ENCODE measurements at regions not wholly inside any gene's neighbourhood (a gene's known extent, or its start where the extent isn't known, plus 50 kb on each side); places are given as distances from the start of the nearest gene placed in this dataset.

- ChIA-PET POLR2A (ENCODE audit: unreplicated experiment) (no interaction called here), CTCF (no interaction called here)
- intact Hi-C loops (cut with micrococcal nuclease): no loop called here
- no TSS peak for BruUV-seq (replicated peaks)
- Histone ChIP-seq H3K9me2 (replicated peaks; ENCODE audit: low read length) (no peaks in the 10 kb centered on the region), H3K27ac (ENCODE audit: low read length) (no peak overlapping the region), H3K4me2 (ENCODE audit: low read length) (no peak overlapping the region), H3K4me1 (ENCODE audit: insufficient read depth, low read length) (peaks cover 22% of the 10 kb centered on the region), H3K9me3 (ENCODE audit: low read length) (no peaks in the 10 kb centered on the region), H3K27me3 (ENCODE audit: low read length) (no peaks in the 10 kb centered on the region), H4K20me1 (ENCODE audit: low read length) (no peaks in the 10 kb centered on the region), H3K79me2 (ENCODE audit: low read length) (no peaks in the 10 kb centered on the region), H3F3A (ENCODE audit: low read length, unreplicated experiment) (no peaks in the 10 kb centered on the region), H3K9ac (ENCODE audit: low read length) (no peak overlapping the region), H3K36me3 (ENCODE audit: low read depth, low read length) (no peaks in the 10 kb centered on the region), H2AFZ (ENCODE audit: low read length) (no peak overlapping the region), H3K4me3 (ENCODE audit: low read length) (no peak overlapping the region)
- no peak for TF ChIP-seq EZH2 (IDR thresholded peaks at IDR 0.05; ENCODE audit: low read length, unreplicated experiment)
- ATAC-seq (no peak), DNase-seq (no peak)
Measured at GRCh38 chr2:240375024-240375645, 60.3 kb upstream of the GPC1 start.

DNA sequence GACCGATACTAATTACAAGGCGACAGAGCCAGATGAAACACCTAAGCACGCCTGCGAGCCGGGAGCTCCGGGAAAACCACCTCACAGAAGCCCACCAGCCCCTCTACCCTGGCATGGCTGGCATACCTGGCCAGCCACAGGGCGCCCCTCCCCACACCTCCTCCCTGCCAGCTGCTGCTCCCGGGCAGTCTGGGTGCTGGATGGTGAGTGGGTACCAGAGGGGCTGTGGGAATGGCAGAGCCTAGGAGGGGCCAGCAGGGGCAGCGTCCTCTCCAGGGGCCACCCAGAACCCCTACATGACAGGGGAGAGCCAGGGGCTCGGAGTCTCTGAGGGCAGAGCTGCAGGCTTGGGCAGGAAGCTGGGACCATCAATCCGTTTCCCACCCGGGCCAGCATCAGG, 58.7 kb upstream of the GPC1 start:
- ATAC-seq (no peak), DNase-seq (no peak)
- no peak overlapping the region for H3K4me2 ChIP-seq (ENCODE audit: low read length)
- intact Hi-C loops (cut with micrococcal nuclease): no loop called here
- H3K9ac ChIP-seq (ENCODE audit: low read length): no peak overlapping the region
- no peaks in the 10 kb centered on the region for H3K9me2 ChIP-seq (replicated peaks; ENCODE audit: low read length)
- H4K20me1 ChIP-seq (ENCODE audit: low read length): no peaks in the 10 kb centered on the region
- peaks cover 11% of the 10 kb centered on the region; the same call in 1 of the 2 replicates for H3K4me1 ChIP-seq (ENCODE audit: insufficient read depth, low read length)
- no peaks in the 10 kb centered on the region for H3K27me3 ChIP-seq (ENCODE audit: low read length)
- H3K27ac ChIP-seq (ENCODE audit: low read length): no peak overlapping the region
- H3K79me2 ChIP-seq (ENCODE audit: low read length): no peaks in the 10 kb centered on the region
- H3F3A ChIP-seq (ENCODE audit: low read length, unreplicated experiment): no peaks in the 10 kb centered on the region
- no peaks in the 10 kb centered on the region for H3K36me3 ChIP-seq (ENCODE audit: low read depth, low read length)
- POLR2A ChIA-PET (ENCODE audit: unreplicated experiment): no interaction called here
- BruUV-seq (replicated peaks): no TSS peak
- H3K9me3 ChIP-seq (ENCODE audit: low read length): no peaks in the 10 kb centered on the region
- TF ChIP-seq EZH2phosphoT487 (IDR thresholded peaks at IDR 0.05; ENCODE audit: borderline replicate concordance, low read length) (no peak), CTCF (conservative IDR thresholded peaks at IDR 0.05; ENCODE audit: low read depth, low read length) (no peak), EZH2 (IDR thresholded peaks at IDR 0.05; ENCODE audit: low read length, unreplicated experiment) (no peak)
- CTCF ChIA-PET: no interaction called here
- H2AFZ ChIP-seq (ENCODE audit: low read length): no peak overlapping the region
- no peak overlapping the region for H3K4me3 ChIP-seq (ENCODE audit: low read length)

GRCh38 chr2:240377366-240377765, 58.1 kb upstream of the GPC1 start:
- ATAC-seq: no peak
- H2AFZ ChIP-seq (ENCODE audit: low read length): no peak overlapping the region
- intact Hi-C loops (cut with micrococcal nuclease): no loop called here
- H3K4me2 ChIP-seq (ENCODE audit: low read length): no peak overlapping the region
- H3K4me3 ChIP-seq (ENCODE audit: low read length): no peak overlapping the region
- no peaks in the 10 kb centered on the region for H3K9me2 ChIP-seq (replicated peaks; ENCODE audit: low read length)
- peaks cover 11% of the 10 kb centered on the region; the same call in 1 of the 2 replicates for H3K4me1 ChIP-seq (ENCODE audit: insufficient read depth, low read length)
- no peaks in the 10 kb centered on the region for H4K20me1 ChIP-seq (ENCODE audit: low read length)
- H3K9me3 ChIP-seq (ENCODE audit: low read length): no peaks in the 10 kb centered on the region
- H3K36me3 ChIP-seq (ENCODE audit: low read depth, low read length): no peaks in the 10 kb centered on the region
- H3K79me2 ChIP-seq (ENCODE audit: low read length): no peaks in the 10 kb centered on the region
- no peak for TF ChIP-seq EZH2phosphoT487 (IDR thresholded peaks at IDR 0.05; ENCODE audit: borderline replicate concordance, low read length)
- TF ChIP-seq EZH2 (IDR thresholded peaks at IDR 0.05; ENCODE audit: low read length, unreplicated experiment): no peak
- no peak for TF ChIP-seq CTCF (conservative IDR thresholded peaks at IDR 0.05; ENCODE audit: low read depth, low read length)
- POLR2A ChIA-PET (ENCODE audit: unreplicated experiment): no interaction called here
- no peak overlapping the region for H3K27ac ChIP-seq (ENCODE audit: low read length)
- DNase-seq: no peak
- no peak overlapping the region for H3K9ac ChIP-seq (ENCODE audit: low read length)
- no TSS peak for BruUV-seq (replicated peaks)
- no peaks in the 10 kb centered on the region for H3K27me3 ChIP-seq (ENCODE audit: low read length)
- CTCF ChIA-PET: no interaction called here
- H3F3A ChIP-seq (ENCODE audit: low read length, unreplicated experiment): no peaks in the 10 kb centered on the region
